B cell (primary cell): ENCODE measurements at regions not wholly inside any gene's neighbourhood (a gene's known extent, or its start where the extent isn't known, plus 50 kb on each side); places are given as distances from the start of the nearest gene placed in this dataset.

Experiments
- ATAC-seq: fragments of 200-7000 bp; cut with Tn5 transposase; one replicate; pipeline ENCODE4 v1.10.0; 2021; ENCODE audit warnings: low read depth, mild to moderate bottlenecking, moderate number of reproducible peaks, moderate library complexity
- CTCF ChIA-PET: fragments of 350-600 bp; sonication (Branson Sonifier 250); formaldehyde crosslinking; loops from one replicate; lab custom pipeline; 2021; ENCODE audit warnings: antibody characterized with exemption, inconsistent platforms; lab: Charles Lee
- POLR2A ChIA-PET: fragments of 350-600 bp; sonication (Branson Sonifier 250); formaldehyde crosslinking; loops from one replicate; lab custom pipeline; 2021; ENCODE audit warnings: antibody characterized with exemption; lab: Charles Lee
- DNase-seq: peaks from one replicate; pipeline ENCODE4 v3.0.0; 2013
- H2AFZ ChIP-seq: 2 replicates; pipeline ENCODE4 v1.6.1; 2012; ENCODE audit warnings: mild to moderate bottlenecking, low read depth, low read length; ENCODE audit not compliant: insufficient read depth, poor library complexity, severe bottlenecking
- H3K27ac ChIP-seq, 2 donors: 1 replicate in 1 of 2; 2 replicates in 1 of 2; pipeline ENCODE4 v1.5.1; 2012 to 2013; ENCODE audit warnings: low read length in 2 of 2, mild to moderate bottlenecking in 2 of 2, moderate library complexity in 1 of 2
- H3K27me3 ChIP-seq, 4 experiments: fragments of 200-600 bp in 1 of 4; sonication (generic) in 1 of 4; replicated peaks in 1 of 4; 1 replicate in 2 of 4; 2 replicates in 2 of 4; pipeline versions ENCODE4 v1.6.1 to v1.7.0; 2013 to 2016; ENCODE audit warnings: low read length in 3 of 4, mild to moderate bottlenecking in 2 of 4, mixed read lengths in 1 of 4, moderate library complexity in 1 of 4; ENCODE audit not compliant: insufficient read depth in 4 of 4, control insufficient read depth in 3 of 4; ENCODE audit errors: control extremely low read depth in 1 of 4
- H3K36me3 ChIP-seq, 2 experiments: replicated peaks in 1 of 2; 1 replicate in 1 of 2; 2 replicates in 1 of 2; pipeline versions ENCODE4 v1.6.1 to v1.7.1; 2013; ENCODE audit warnings: low read length in 1 of 2; ENCODE audit not compliant: insufficient read depth in 2 of 2, control insufficient read depth in 1 of 2; ENCODE audit errors: control extremely low read depth in 1 of 2, extremely low read depth in 1 of 2
- H3K4me1 ChIP-seq, 2 donors: fragments of 200-600 bp in 1 of 2; sonication (generic) in 1 of 2; 1 replicate in 1 of 2; 2 replicates in 1 of 2; pipeline versions ENCODE4 v1.5.1 to v1.6.1; 2013 to 2017; ENCODE audit warnings: low read length in 2 of 2; ENCODE audit not compliant: control insufficient read depth in 2 of 2, insufficient read depth in 2 of 2
- H3K4me2 ChIP-seq: replicated peaks from 2 replicates; pipeline ENCODE3; 2012; ENCODE audit warnings: mild to moderate bottlenecking, low read depth, low read length; ENCODE audit not compliant: poor library complexity, severe bottlenecking
- H3K4me3 ChIP-seq, 5 experiments: fragments of 200-600 bp in 1 of 5; sonication (generic) in 1 of 5; 1 replicate in 3 of 5; 2 replicates in 2 of 5; pipeline versions ENCODE4 v1.5.1 to v1.7.0; 2011 to 2016; ENCODE audit warnings: low read length in 4 of 5, mild to moderate bottlenecking in 4 of 5, low read depth in 2 of 5, control low read depth in 1 of 5, moderate library complexity in 1 of 5; ENCODE audit not compliant: insufficient read depth in 1 of 5; ENCODE audit errors: control extremely low read depth in 1 of 5, extremely low read depth in 1 of 5
- H3K79me2 ChIP-seq: fragments of 200-600 bp; sonication (generic); one replicate; pipeline ENCODE4 v1.6.0; 2016; ENCODE audit warnings: low read length; ENCODE audit not compliant: control insufficient read depth, insufficient read depth
- H3K9ac ChIP-seq: fragments of 200-600 bp; sonication (generic); 2 replicates; pipeline ENCODE4 v1.6.1; 2017; ENCODE audit warnings: mild to moderate bottlenecking, low read length, moderate library complexity
- H3K9me3 ChIP-seq, 3 donors: one replicate each; pipeline versions ENCODE4 v1.6.1 to v1.7.1; 2013; ENCODE audit warnings: low read length in 2 of 3; ENCODE audit not compliant: control insufficient read depth in 2 of 3, insufficient read depth in 1 of 3; ENCODE audit errors: control extremely low read depth in 1 of 3
- H4K20me1 ChIP-seq: 2 replicates; pipeline ENCODE4 v1.6.0; 2012; ENCODE audit warnings: mild to moderate bottlenecking, low read length; ENCODE audit not compliant: insufficient read depth, control insufficient read depth, poor library complexity, severe bottlenecking
- H3K27ac Mint-ChIP-seq: one replicate; pipeline ENCODE4 v1.8.0; 2021; ENCODE audit warnings: mixed read lengths
- H3K27me3 Mint-ChIP-seq: one replicate; pipeline ENCODE4 v1.8.0; 2021; ENCODE audit warnings: mixed read lengths
- H3K4me1 Mint-ChIP-seq: one replicate; pipeline ENCODE4 v1.8.0; 2021; ENCODE audit warnings: mixed read lengths
- H3K4me3 Mint-ChIP-seq: one replicate; pipeline ENCODE4 v1.8.0; 2021; ENCODE audit warnings: mixed read lengths
- H3K9me3 Mint-ChIP-seq: one replicate; pipeline ENCODE4 v1.8.0; 2022; ENCODE audit warnings: mixed read lengths; ENCODE audit not compliant: insufficient read depth
- CTCF ChIP-seq: fragments of 200-600 bp; IDR thresholded peaks from one replicate; pipeline ENCODE4 v1.8.0; 2022; ENCODE audit warnings: antibody characterized with exemption, mild to moderate bottlenecking
- EZH2 ChIP-seq: IDR thresholded peaks from 2 replicates; pipeline ENCODE4 v1.6.1; 2012; ENCODE audit warnings: borderline replicate concordance, low read depth, mild to moderate bottlenecking, moderate library complexity, low read length; ENCODE audit not compliant: insufficient read depth, poor library complexity, severe bottlenecking
- WGBS: methylation state at CpG from one replicate; pipeline ENCODE4 v1.1.5; 2013; ENCODE audit warnings: missing lambda C conversion rate; ENCODE audit not compliant: insufficient coverage; 5-methylcytosine and 5-hydroxymethylcytosine counted together
- intact Hi-C: fragments of 100-400 bp; cut with micrococcal nuclease; formaldehyde crosslinking; loops from one replicate; pipeline ENCODE4 v1.10.0; 2022

DNA sequence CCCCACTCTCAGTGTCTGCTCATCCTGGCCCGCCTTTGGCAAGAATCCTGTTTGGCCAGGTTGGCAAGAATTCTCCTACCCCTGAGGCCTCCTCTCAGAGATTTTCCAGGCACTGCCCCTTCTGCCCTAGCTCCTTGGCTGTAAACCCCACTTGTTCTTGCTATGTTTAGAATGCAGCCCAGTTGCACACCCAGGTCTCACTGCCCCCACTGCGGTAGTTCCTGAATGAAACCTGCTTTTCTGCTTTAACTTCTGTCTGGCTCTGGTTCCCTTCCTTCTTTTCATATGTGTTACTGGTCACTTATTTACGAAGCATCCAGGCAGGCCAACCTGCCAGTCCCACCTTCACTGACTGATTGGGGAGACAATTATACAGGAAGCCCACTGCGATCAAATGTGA is 576.9 kb downstream of the GLRX3 start:
- H3K27me3 Mint-ChIP-seq: no peaks in the 10 kb centered on the region
- Histone ChIP-seq H2AFZ (no peak overlapping the region), H3K27ac (no peak overlapping the region), H3K27me3 (no peaks in the 10 kb centered on the region), H3K9ac (no peak overlapping the region), H3K36me3 (no peaks in the 10 kb centered on the region), H3K9me3 (peaks cover 0 to 19% (median 0%) of the 10 kb centered on the region in 3 donors), H3K4me2 (no peak overlapping the region), H3K4me1 (no peaks in the 10 kb centered on the region), H3K79me2 (no peaks in the 10 kb centered on the region), H3K4me3 (no peak overlapping the region), H4K20me1 (no peaks in the 10 kb centered on the region)
- no peaks in the 10 kb centered on the region for H3K9me3 Mint-ChIP-seq
- H3K27ac Mint-ChIP-seq: no peak overlapping the region
- ATAC-seq (no peak), DNase-seq (no peak)
- intact Hi-C loops: no loop called here
- no peak for TF ChIP-seq CTCF
- TF ChIP-seq EZH2: no peak
- POLR2A ChIA-PET: no interaction called here
- H3K4me3 Mint-ChIP-seq: no peak overlapping the region
- 79% methylated on average over 2 of the region's 4 CpGs for WGBS
- no peaks in the 10 kb centered on the region for H3K4me1 Mint-ChIP-seq
- CTCF ChIA-PET: no interaction called here

DNA sequence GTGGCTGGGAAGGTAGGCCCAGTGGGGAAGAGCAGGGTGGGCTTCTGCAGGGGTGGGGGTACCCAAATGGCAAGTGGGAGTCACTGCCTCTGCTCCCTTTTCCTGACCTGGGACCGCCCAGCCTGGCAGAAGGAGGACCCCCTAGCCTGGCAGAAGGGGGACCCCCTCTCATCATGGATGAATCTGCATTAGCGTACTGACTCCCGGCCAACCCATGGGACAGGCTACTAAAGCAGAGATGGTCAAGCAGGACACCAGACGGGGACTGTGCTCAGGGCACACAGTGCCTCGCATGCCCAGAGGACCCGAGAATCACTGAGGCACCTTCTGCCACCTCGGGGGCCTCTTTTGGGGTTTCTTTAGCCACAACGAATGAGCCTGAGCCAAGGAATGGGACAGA is 577.5 kb downstream of the GLRX3 start:
- H3K36me3 ChIP-seq: no peaks in the 10 kb centered on the region
- Mint-ChIP-seq H3K9me3 (no peaks in the 10 kb centered on the region), H3K27me3 (no peaks in the 10 kb centered on the region), H3K4me1 (no peaks in the 10 kb centered on the region), H3K4me3 (no peak overlapping the region), H3K27ac (no peak overlapping the region)
- H3K9ac ChIP-seq: no peak overlapping the region
- ChIA-PET POLR2A (no interaction called here), CTCF (no interaction called here)
- peaks cover 0 to 14% (median 0%) of the 10 kb centered on the region in 3 donors for H3K9me3 ChIP-seq
- ATAC-seq (no peak), DNase-seq (no peak)
- no peak overlapping the region for H2AFZ ChIP-seq
- intact Hi-C loops: no loop called here
- H3K4me3 ChIP-seq: no peak overlapping the region
- 93% methylated on average over 8 of the region's 8 CpGs for WGBS
- H3K4me2 ChIP-seq: no peak overlapping the region
- no peaks in the 10 kb centered on the region for H3K79me2 ChIP-seq
- no peaks in the 10 kb centered on the region for H4K20me1 ChIP-seq
- H3K27me3 ChIP-seq: no peaks in the 10 kb centered on the region
- no peaks in the 10 kb centered on the region for H3K4me1 ChIP-seq
- no peak for TF ChIP-seq EZH2
- no peak for TF ChIP-seq CTCF
- no peak overlapping the region for H3K27ac ChIP-seq
